WTC11 (cell line): ENCODE measurements at regions not wholly inside any gene's neighbourhood (a gene's known extent, or its start where the extent isn't known, plus 50 kb on each side); places are given as distances from the start of the nearest gene placed in this dataset.

Experiments used
- ATAC-seq: fragments of 200-7000 bp; cut with Tn5 transposase; 2 replicates; pipeline ENCODE4 v1.10.0; 2021; ENCODE audit warnings: mild to moderate bottlenecking, moderate library complexity
- CTCF ChIA-PET: fragments of 300-600 bp; sonication (Branson Sonifier 250); formaldehyde crosslinking; loops from one replicate; lab custom pipeline; 2021; ENCODE audit warnings: antibody characterized with exemption; lab: Charles Lee
- POLR2A ChIA-PET: fragments of 350-600 bp; sonication (Branson Sonifier 250); formaldehyde crosslinking; loops from one replicate; lab custom pipeline; 2021; ENCODE audit warnings: antibody characterized with exemption; lab: Charles Lee
- DNase-seq: peaks from one replicate; pipeline ENCODE4 v3.0.0; 2021; ENCODE audit warnings: low spot score
- H3K27ac Mint-ChIP-seq: 2 replicates; pipeline ENCODE4 v1.8.0; 2021; ENCODE audit warnings: mixed read lengths
- H3K27me3 Mint-ChIP-seq: 2 replicates; pipeline ENCODE4 v1.8.0; 2021; ENCODE audit warnings: low read depth, mild to moderate bottlenecking, moderate library complexity, mixed read lengths
- H3K36me3 Mint-ChIP-seq: 2 replicates; pipeline ENCODE4 v1.8.0; 2021; ENCODE audit warnings: mixed read lengths
- H3K4me1 Mint-ChIP-seq: 2 replicates; pipeline ENCODE4 v1.8.0; 2022; ENCODE audit warnings: mixed read lengths
- H3K4me3 Mint-ChIP-seq: 2 replicates; pipeline ENCODE4 v1.8.0; 2021; ENCODE audit warnings: mild to moderate bottlenecking, moderate library complexity, mixed read lengths
- H3K9me3 Mint-ChIP-seq: 2 replicates; pipeline ENCODE4 v1.8.0; 2021; ENCODE audit warnings: mixed read lengths
- ATF2 ChIP-seq: sonication (generic); formaldehyde crosslinking; IDR thresholded peaks from 2 replicates; pipeline ENCODE4 v1.8.1; 2022; ENCODE audit warnings: low read depth, missing genetic modification reagents, borderline replicate concordance
- ELF4 ChIP-seq: sonication (generic); formaldehyde crosslinking; IDR thresholded peaks from 2 replicates; pipeline ENCODE4 v1.8.1; 2022; ENCODE audit warnings: low read depth, mild to moderate bottlenecking, moderate library complexity, missing genetic modification reagents
- FOXP1 ChIP-seq: sonication (generic); formaldehyde crosslinking; IDR thresholded peaks from 2 replicates; pipeline ENCODE4 v1.8.0; 2022; ENCODE audit warnings: missing genetic modification reagents, mild to moderate bottlenecking, moderate library complexity, borderline replicate concordance
- GRHL2 ChIP-seq: fragments of 250-450 bp; sonication (Bioruptor Pico); IDR thresholded peaks from 2 replicates; pipeline ENCODE4 v1.8.0; 2022; ENCODE audit warnings: mild to moderate bottlenecking, moderate library complexity; ENCODE audit not compliant: insufficient replicate concordance, severe bottlenecking
- JAZF1 ChIP-seq: fragments of 250-450 bp; sonication (Bioruptor Pico); IDR thresholded peaks from 2 replicates; pipeline ENCODE4 v1.9.0; 2021; ENCODE audit warnings: moderate library complexity, mild to moderate bottlenecking, inconsistent platforms
- KAT7 ChIP-seq: sonication (generic); formaldehyde crosslinking; IDR thresholded peaks from 2 replicates; pipeline ENCODE4 v1.8.1; 2023; ENCODE audit warnings: missing genetic modification reagents, mild to moderate bottlenecking, borderline replicate concordance
- MYBL2 ChIP-seq: sonication (generic); formaldehyde crosslinking; IDR thresholded peaks from 2 replicates; pipeline ENCODE4 v1.8.1; 2023; ENCODE audit warnings: mild to moderate bottlenecking, moderate library complexity, missing genetic modification reagents
- NFYB ChIP-seq: sonication (generic); formaldehyde crosslinking; conservative IDR thresholded peaks from 2 replicates; pipeline ENCODE4 v1.8.0; 2022; ENCODE audit warnings: low read depth, missing genetic modification reagents
- NR3C1 ChIP-seq: sonication (generic); formaldehyde crosslinking; conservative IDR thresholded peaks from 2 replicates; pipeline ENCODE4 v1.8.1; 2023; ENCODE audit warnings: low read depth, mild to moderate bottlenecking, missing genetic modification reagents
- PREB ChIP-seq: sonication (generic); formaldehyde crosslinking; IDR thresholded peaks from 2 replicates; pipeline ENCODE4 v1.8.1; 2022; ENCODE audit warnings: mild to moderate bottlenecking, missing genetic modification reagents, moderate library complexity, borderline replicate concordance
- SMAD3 ChIP-seq: sonication (generic); formaldehyde crosslinking; IDR thresholded peaks from 2 replicates; pipeline ENCODE4 v1.8.0; 2022; ENCODE audit warnings: missing genetic modification reagents, mild to moderate bottlenecking, borderline replicate concordance
- TEAD4 ChIP-seq: sonication (generic); formaldehyde crosslinking; IDR thresholded peaks from 2 replicates; pipeline ENCODE4 v1.8.0; 2022; ENCODE audit warnings: mild to moderate bottlenecking, missing genetic modification reagents
- ZMAT4 ChIP-seq: fragments of 250-450 bp; sonication (Bioruptor Pico); IDR thresholded peaks from 2 replicates; pipeline ENCODE4 v1.9.0; 2021; ENCODE audit warnings: mild to moderate bottlenecking
- ZNF396 ChIP-seq: fragments of 250-450 bp; sonication (Bioruptor Pico); IDR thresholded peaks from 2 replicates; pipeline ENCODE4 v1.8.0; 2021; ENCODE audit warnings: mild to moderate bottlenecking, moderate library complexity, borderline replicate concordance
- ZNF423 ChIP-seq: fragments of 250-450 bp; sonication (Bioruptor Pico); IDR thresholded peaks from 2 replicates; pipeline ENCODE4 v2.1.2; 2022; ENCODE audit warnings: mild to moderate bottlenecking, moderate library complexity
- ZNF512 ChIP-seq: sonication (generic); formaldehyde crosslinking; IDR thresholded peaks from 2 replicates; pipeline ENCODE4 v1.8.1; 2022; ENCODE audit warnings: missing genetic modification reagents, borderline replicate concordance
- TF ChIP-seq, protein P1 (sequence below): sonication (generic); formaldehyde crosslinking; IDR thresholded peaks from 2 replicates; pipeline ENCODE4 v1.8.1; 2023; ENCODE audit warnings: mild to moderate bottlenecking, missing genetic modification reagents, moderate library complexity
- TF ChIP-seq, protein P2 (sequence below): fragments of 250-450 bp; sonication (Bioruptor Pico); IDR thresholded peaks from 2 replicates; pipeline ENCODE4 v2.1.2; 2022; ENCODE audit warnings: mild to moderate bottlenecking, moderate library complexity
- TF ChIP-seq, protein P3 (sequence below): sonication (generic); formaldehyde crosslinking; IDR thresholded peaks from 2 replicates; pipeline ENCODE4 v1.8.1; 2023; ENCODE audit warnings: mild to moderate bottlenecking, missing genetic modification reagents

DNA sequence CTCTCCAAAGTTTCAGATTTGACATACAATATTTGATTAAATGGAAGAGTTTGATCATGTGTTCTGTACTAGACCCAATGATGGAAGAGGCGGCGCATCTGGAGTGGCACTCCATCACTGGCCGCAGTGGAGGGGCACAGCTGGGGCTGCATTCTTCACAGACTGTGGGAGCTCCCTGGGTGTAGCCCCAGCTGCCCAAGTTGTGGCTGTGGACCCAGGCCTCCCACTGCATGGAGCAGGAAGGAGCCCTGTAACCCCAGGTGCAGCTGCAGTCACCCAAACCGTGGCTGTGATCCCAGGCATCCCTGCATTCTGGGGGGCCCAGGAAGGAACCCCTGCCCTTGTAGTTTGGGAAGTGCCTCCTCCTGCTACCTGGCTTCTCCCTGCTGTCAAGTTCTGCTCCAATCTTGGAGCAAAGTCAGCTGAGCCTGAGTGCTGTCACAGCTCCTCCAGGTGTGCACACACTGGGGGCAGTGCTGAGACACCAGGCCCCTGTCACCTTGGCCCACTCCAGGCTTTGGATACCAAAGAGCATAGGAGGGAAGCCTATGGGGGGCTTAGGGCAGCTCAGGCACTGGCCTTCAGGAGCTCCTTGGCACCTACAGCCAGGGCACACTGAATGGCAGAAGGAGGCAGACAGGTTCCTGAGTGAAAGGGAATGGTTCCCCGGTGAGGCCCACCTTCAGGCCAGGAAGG lies 651.9 kb upstream of the BCHE start:
- POLR2A ChIA-PET = no interaction called here
- CTCF ChIA-PET = no interaction called here
- DNase-seq = no peak
- TF ChIP-seq, protein P1, sequence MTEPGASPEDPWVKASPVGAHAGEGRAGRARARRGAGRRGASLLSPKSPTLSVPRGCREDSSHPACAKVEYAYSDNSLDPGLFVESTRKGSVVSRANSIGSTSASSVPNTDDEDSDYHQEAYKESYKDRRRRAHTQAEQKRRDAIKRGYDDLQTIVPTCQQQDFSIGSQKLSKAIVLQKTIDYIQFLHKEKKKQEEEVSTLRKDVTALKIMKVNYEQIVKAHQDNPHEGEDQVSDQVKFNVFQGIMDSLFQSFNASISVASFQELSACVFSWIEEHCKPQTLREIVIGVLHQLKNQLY = no peak
- TF ChIP-seq PREB (no peak), ZNF512 (no peak), ATF2 (CRISPR knock-in tag) (no peak), NR3C1 (CRISPR knock-in tag) (no peak), MYBL2 (CRISPR knock-in tag) (no peak), SMAD3 (CRISPR knock-in tag) (no peak), JAZF1 (CRISPR knock-in tag) (no peak), ELF4 (CRISPR knock-in tag) (no peak), ZMAT4 (CRISPR knock-in tag) (no peak), GRHL2 (no peak), NFYB (no peak), ZNF396 (CRISPR knock-in tag) (no peak), FOXP1 (CRISPR knock-in tag) (no peak), ZNF423 (CRISPR knock-in tag) (no peak), TEAD4 (CRISPR knock-in tag) (no peak), KAT7 (CRISPR knock-in tag) (no peak)
- TF ChIP-seq, protein P2, sequence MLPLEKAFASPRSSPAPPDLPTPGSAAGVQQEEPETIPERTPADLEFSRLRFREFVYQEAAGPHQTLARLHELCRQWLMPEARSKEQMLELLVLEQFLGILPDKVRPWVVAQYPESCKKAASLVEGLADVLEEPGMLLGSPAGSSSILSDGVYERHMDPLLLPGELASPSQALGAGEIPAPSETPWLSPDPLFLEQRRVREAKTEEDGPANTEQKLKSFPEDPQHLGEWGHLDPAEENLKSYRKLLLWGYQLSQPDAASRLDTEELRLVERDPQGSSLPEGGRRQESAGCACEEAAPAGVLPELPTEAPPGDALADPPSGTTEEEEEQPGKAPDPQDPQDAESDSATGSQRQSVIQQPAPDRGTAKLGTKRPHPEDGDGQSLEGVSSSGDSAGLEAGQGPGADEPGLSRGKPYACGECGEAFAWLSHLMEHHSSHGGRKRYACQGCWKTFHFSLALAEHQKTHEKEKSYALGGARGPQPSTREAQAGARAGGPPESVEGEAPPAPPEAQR = no peak
- TF ChIP-seq, protein P3, sequence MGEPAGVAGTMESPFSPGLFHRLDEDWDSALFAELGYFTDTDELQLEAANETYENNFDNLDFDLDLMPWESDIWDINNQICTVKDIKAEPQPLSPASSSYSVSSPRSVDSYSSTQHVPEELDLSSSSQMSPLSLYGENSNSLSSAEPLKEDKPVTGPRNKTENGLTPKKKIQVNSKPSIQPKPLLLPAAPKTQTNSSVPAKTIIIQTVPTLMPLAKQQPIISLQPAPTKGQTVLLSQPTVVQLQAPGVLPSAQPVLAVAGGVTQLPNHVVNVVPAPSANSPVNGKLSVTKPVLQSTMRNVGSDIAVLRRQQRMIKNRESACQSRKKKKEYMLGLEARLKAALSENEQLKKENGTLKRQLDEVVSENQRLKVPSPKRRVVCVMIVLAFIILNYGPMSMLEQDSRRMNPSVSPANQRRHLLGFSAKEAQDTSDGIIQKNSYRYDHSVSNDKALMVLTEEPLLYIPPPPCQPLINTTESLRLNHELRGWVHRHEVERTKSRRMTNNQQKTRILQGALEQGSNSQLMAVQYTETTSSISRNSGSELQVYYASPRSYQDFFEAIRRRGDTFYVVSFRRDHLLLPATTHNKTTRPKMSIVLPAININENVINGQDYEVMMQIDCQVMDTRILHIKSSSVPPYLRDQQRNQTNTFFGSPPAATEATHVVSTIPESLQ = no peak
- TF ChIP-seq, all 79 proteins: peak for 0
- Mint-ChIP-seq H3K27ac (no peak overlapping the region), H3K27me3 (no peaks in the 10 kb centered on the region), H3K9me3 (no peaks in the 10 kb centered on the region), H3K4me3 (no peak overlapping the region), H3K36me3 (no peaks in the 10 kb centered on the region), H3K4me1 (no peaks in the 10 kb centered on the region)
- peak; percentile 57; the same call in 1 of the 2 replicates for ATAC-seq
